ENCODE measurements at regions not wholly inside any gene's neighbourhood (a gene's known extent, or its start where the extent isn't known, plus 50 kb on each side); places are given as distances from the start of the nearest gene placed in this dataset.

GRCh38 chr5:82855893-82856550 is 221.2 kb downstream of the TMEM167A start:
- Histone ChIP-seq H3K27ac (ENCODE audit: low read depth, low read length) (no peak overlapping the region), H3K4me1 (ENCODE audit: control insufficient read depth in 2 of 2, insufficient read depth in 2 of 2, low read length in 2 of 2) (no peaks in the 10 kb centered on the region), H3K36me3 (ENCODE audit: control insufficient read depth in 2 of 3, insufficient read depth in 3 of 3, low read length in 3 of 3) (no peaks in the 10 kb centered on the region), H3K4me3 (ENCODE audit: low read length) (no peak overlapping the region), H3K9me3 (ENCODE audit: control insufficient read depth in 2 of 3, low read length in 3 of 3) (no peaks in the 10 kb centered on the region), H3K27me3 (ENCODE audit: control insufficient read depth in 2 of 2, insufficient read depth in 2 of 2, low read length in 2 of 2) (no peaks in the 10 kb centered on the region)
- intact Hi-C loops (cut with micrococcal nuclease) = no loop called here
- H3K9me3 Mint-ChIP-seq = no peaks in the 10 kb centered on the region
- ChIA-PET CTCF (no interaction called here), POLR2A (no interaction called here)
- H3K36me3 Mint-ChIP-seq = no peaks in the 10 kb centered on the region
- ATAC-seq (no peak), DNase-seq (no peak)
- H3K27me3 Mint-ChIP-seq = peaks cover 0 to 5% (median 0%) of the 10 kb centered on the region in 5 donors
- H3K4me1 Mint-ChIP-seq = no peaks in the 10 kb centered on the region
- H3K4me3 Mint-ChIP-seq = no peak overlapping the region
- H3K27ac Mint-ChIP-seq = no peak overlapping the region

DNA sequence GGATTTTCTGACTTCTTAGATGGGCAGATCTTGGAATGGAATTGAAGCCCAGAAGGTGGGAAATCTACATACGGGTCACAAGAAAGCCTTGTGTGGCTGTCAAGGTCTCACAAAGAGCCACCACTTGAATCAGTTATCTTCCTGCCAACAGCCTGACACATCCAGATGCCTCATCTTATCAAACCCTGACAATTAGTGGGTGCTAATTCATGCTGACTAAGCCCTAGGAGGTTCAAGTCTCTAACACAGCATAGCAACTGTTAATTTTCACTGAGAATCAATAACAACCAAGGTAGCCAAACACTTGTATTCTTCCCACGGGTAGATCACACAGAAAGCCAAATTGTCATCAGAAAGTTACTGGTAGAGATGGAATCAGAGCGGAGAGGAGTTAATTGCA is 222.2 kb downstream of the TMEM167A start:
- DNase-seq (no peak), ATAC-seq (no peak)
- CTCF ChIA-PET = no interaction called here
- Mint-ChIP-seq H3K27ac (no peak overlapping the region), H3K27me3 (peaks cover 0 to 5% (median 0%) of the 10 kb centered on the region in 5 donors), H3K4me3 (no peak overlapping the region), H3K4me1 (no peaks in the 10 kb centered on the region), H3K36me3 (no peaks in the 10 kb centered on the region), H3K9me3 (no peaks in the 10 kb centered on the region)
- no peak overlapping the region for H3K27ac ChIP-seq (ENCODE audit: low read depth, low read length)
- H3K27me3 ChIP-seq (ENCODE audit: control insufficient read depth in 2 of 2, insufficient read depth in 2 of 2, low read length in 2 of 2) = no peaks in the 10 kb centered on the region
- no peak overlapping the region for H3K4me3 ChIP-seq (ENCODE audit: low read length)
- H3K4me1 ChIP-seq (ENCODE audit: control insufficient read depth in 2 of 2, insufficient read depth in 2 of 2, low read length in 2 of 2) = no peaks in the 10 kb centered on the region
- no peaks in the 10 kb centered on the region for H3K9me3 ChIP-seq (ENCODE audit: control insufficient read depth in 2 of 3, low read length in 3 of 3)
- intact Hi-C loops (cut with micrococcal nuclease) = no loop called here
- no peaks in the 10 kb centered on the region for H3K36me3 ChIP-seq (ENCODE audit: control insufficient read depth in 2 of 3, insufficient read depth in 3 of 3, low read length in 3 of 3)
- POLR2A ChIA-PET = no interaction called here

DNA sequence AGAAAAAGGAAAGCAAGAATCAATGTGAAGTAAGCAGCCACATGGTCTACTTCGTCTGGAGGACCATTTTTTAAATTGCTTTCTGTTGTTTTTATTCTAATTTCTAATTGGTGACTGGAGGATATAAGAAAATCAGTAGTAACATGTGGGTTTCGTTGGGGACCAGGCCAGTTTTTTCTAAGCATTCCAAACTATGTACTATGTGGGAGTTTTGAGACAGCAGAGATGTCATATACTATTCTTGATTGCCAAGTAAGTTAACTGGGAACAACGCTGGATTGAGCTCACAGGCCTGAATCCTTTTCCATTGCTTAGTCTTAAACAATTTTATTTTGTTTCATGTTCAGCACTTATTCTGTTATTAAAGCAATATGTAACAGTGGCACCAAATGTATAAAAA is 225.7 kb downstream of the TMEM167A start:
- no peak overlapping the region for H3K4me3 ChIP-seq (ENCODE audit: low read length)
- H3K27me3 ChIP-seq (ENCODE audit: control insufficient read depth in 2 of 2, insufficient read depth in 2 of 2, low read length in 2 of 2) = no peaks in the 10 kb centered on the region
- no peaks in the 10 kb centered on the region for H3K4me1 Mint-ChIP-seq
- DNase-seq (no peak), ATAC-seq (no peak)
- POLR2A ChIA-PET = no interaction called here
- H3K27ac ChIP-seq (ENCODE audit: low read depth, low read length) = no peak overlapping the region
- intact Hi-C loops (cut with micrococcal nuclease) = no loop called here
- CTCF ChIA-PET = no interaction called here
- no peaks in the 10 kb centered on the region for H3K4me1 ChIP-seq (ENCODE audit: control insufficient read depth in 2 of 2, insufficient read depth in 2 of 2, low read length in 2 of 2)
- H3K27me3 Mint-ChIP-seq = peaks cover 0 to 5% (median 4%) of the 10 kb centered on the region in 5 donors
- H3K36me3 ChIP-seq (ENCODE audit: control insufficient read depth in 2 of 3, insufficient read depth in 3 of 3, low read length in 3 of 3) = no peaks in the 10 kb centered on the region
- no peak overlapping the region for H3K4me3 Mint-ChIP-seq
- no peaks in the 10 kb centered on the region for H3K36me3 Mint-ChIP-seq
- H3K9me3 Mint-ChIP-seq = peaks cover 0 to 4% (median 0%) of the 10 kb centered on the region in 11 donors
- no peaks in the 10 kb centered on the region for H3K9me3 ChIP-seq (ENCODE audit: control insufficient read depth in 2 of 3, low read length in 3 of 3)
- no peak overlapping the region for H3K27ac Mint-ChIP-seq

DNA sequence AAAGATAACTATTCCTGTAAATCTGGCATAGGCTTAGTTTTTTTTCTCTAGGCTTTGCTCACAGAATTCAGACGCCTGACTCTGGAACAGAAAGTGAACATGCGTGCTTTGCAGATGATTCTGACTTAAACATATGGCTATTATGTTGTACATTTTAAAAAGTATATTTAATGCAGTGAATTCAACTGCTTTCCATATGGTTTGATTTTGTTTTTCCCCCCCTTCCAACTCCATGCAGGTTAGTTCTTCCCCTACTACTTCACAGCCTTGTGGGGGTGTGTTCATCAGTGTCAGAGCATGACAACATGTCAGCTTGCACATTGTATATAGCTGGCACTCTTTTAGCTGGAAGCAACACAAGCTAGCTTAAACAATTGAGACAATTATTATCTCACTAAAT is 226.8 kb downstream of the TMEM167A start:
- ATAC-seq = no peak
- DNase-seq = no peak
- H3K4me1 ChIP-seq (ENCODE audit: control insufficient read depth in 2 of 2, insufficient read depth in 2 of 2, low read length in 2 of 2) = no peaks in the 10 kb centered on the region
- no peaks in the 10 kb centered on the region for H3K36me3 Mint-ChIP-seq
- no peak overlapping the region for H3K4me3 ChIP-seq (ENCODE audit: low read length)
- H3K4me1 Mint-ChIP-seq = no peaks in the 10 kb centered on the region
- no peaks in the 10 kb centered on the region for H3K27me3 ChIP-seq (ENCODE audit: control insufficient read depth in 2 of 2, insufficient read depth in 2 of 2, low read length in 2 of 2)
- no peak overlapping the region for H3K27ac Mint-ChIP-seq
- no peaks in the 10 kb centered on the region for H3K9me3 ChIP-seq (ENCODE audit: control insufficient read depth in 2 of 3, low read length in 3 of 3)
- H3K27me3 Mint-ChIP-seq = peaks cover 0 to 11% (median 6%) of the 10 kb centered on the region in 5 donors
- no peaks in the 10 kb centered on the region for H3K36me3 ChIP-seq (ENCODE audit: control insufficient read depth in 2 of 3, insufficient read depth in 3 of 3, low read length in 3 of 3)
- CTCF ChIA-PET = no interaction called here
- POLR2A ChIA-PET = no interaction called here
- H3K4me3 Mint-ChIP-seq = no peak overlapping the region
- intact Hi-C loops (cut with micrococcal nuclease) = no loop called here
- peaks cover 0 to 5% (median 0%) of the 10 kb centered on the region in 11 donors for H3K9me3 Mint-ChIP-seq
- H3K27ac ChIP-seq (ENCODE audit: low read depth, low read length) = no peak overlapping the region

DNA sequence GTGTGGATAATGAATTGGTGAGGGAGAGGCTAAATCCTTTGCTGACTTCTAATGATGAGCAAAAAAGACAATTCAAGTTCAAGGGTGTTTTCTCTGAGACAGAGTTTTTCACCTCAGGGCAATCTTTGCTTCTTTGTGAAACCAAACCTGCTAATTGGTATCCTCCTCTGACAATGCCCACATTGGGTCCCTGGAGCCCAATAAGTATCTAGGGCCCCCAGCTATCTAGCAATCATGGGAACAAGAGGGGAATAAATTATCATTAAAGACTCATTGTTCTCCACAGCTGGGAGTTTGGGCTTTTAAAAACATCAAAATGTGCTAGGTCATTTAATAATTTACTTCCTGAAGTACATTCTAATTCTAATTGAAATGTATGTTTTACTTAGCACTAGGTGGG is 227.3 kb downstream of the TMEM167A start:
- H3K9me3 Mint-ChIP-seq = peaks cover 0 to 9% (median 0%) of the 10 kb centered on the region in 11 donors
- Histone ChIP-seq H3K27me3 (ENCODE audit: control insufficient read depth in 2 of 2, insufficient read depth in 2 of 2, low read length in 2 of 2) (no peaks in the 10 kb centered on the region), H3K27ac (ENCODE audit: low read depth, low read length) (no peak overlapping the region), H3K36me3 (ENCODE audit: control insufficient read depth in 2 of 3, insufficient read depth in 3 of 3, low read length in 3 of 3) (no peaks in the 10 kb centered on the region), H3K4me1 (ENCODE audit: control insufficient read depth in 2 of 2, insufficient read depth in 2 of 2, low read length in 2 of 2) (no peaks in the 10 kb centered on the region), H3K9me3 (ENCODE audit: control insufficient read depth in 2 of 3, low read length in 3 of 3) (no peaks in the 10 kb centered on the region), H3K4me3 (ENCODE audit: low read length) (no peak overlapping the region)
- ChIA-PET CTCF (no interaction called here), POLR2A (no interaction called here)
- no peaks in the 10 kb centered on the region for H3K4me1 Mint-ChIP-seq
- H3K36me3 Mint-ChIP-seq = no peaks in the 10 kb centered on the region
- intact Hi-C loops (cut with micrococcal nuclease) = no loop called here
- DNase-seq = no peak
- H3K4me3 Mint-ChIP-seq = no peak overlapping the region
- ATAC-seq = no peak
- no peak overlapping the region for H3K27ac Mint-ChIP-seq
- H3K27me3 Mint-ChIP-seq = peaks cover 3 to 16% (median 10%) of the 10 kb centered on the region in 5 donors

DNA sequence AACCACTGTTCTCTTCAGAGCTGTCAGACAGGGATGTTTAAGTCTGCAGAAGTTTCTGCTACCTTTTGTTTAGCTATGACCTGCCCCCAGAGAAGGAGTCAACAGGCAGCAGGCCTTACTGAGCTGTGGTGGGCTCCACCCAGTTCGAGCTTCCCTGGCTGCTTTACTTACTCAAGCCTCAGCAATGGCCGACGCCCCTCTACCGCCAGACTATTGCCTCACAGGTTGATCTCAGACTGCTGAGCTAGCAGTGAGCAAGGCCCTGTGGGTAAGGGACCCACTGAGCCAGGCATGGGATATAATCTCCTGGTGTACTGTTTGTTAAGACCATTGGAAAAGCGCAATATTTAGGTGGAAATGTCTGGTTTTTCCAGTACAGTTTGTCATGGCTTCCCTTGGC is 229.6 kb downstream of the TMEM167A start:
- no peak overlapping the region for H3K4me3 Mint-ChIP-seq
- H3K27me3 Mint-ChIP-seq = peaks cover 3 to 18% (median 13%) of the 10 kb centered on the region in 5 donors
- Histone ChIP-seq H3K27me3 (ENCODE audit: control insufficient read depth in 2 of 2, insufficient read depth in 2 of 2, low read length in 2 of 2) (no peaks in the 10 kb centered on the region), H3K27ac (ENCODE audit: low read depth, low read length) (no peak overlapping the region), H3K9me3 (ENCODE audit: control insufficient read depth in 2 of 3, low read length in 3 of 3) (no peaks in the 10 kb centered on the region), H3K36me3 (ENCODE audit: control insufficient read depth in 2 of 3, insufficient read depth in 3 of 3, low read length in 3 of 3) (no peaks in the 10 kb centered on the region), H3K4me3 (ENCODE audit: low read length) (no peak overlapping the region), H3K4me1 (ENCODE audit: control insufficient read depth in 2 of 2, insufficient read depth in 2 of 2, low read length in 2 of 2) (no peaks in the 10 kb centered on the region)
- ATAC-seq = no peak
- DNase-seq = no peak
- no peaks in the 10 kb centered on the region for H3K4me1 Mint-ChIP-seq
- ChIA-PET CTCF (no interaction called here), POLR2A (no interaction called here)
- intact Hi-C loops (cut with micrococcal nuclease) = no loop called here
- H3K27ac Mint-ChIP-seq = no peak overlapping the region
- H3K36me3 Mint-ChIP-seq = no peaks in the 10 kb centered on the region
- peaks cover 0 to 12% (median 0%) of the 10 kb centered on the region in 11 donors for H3K9me3 Mint-ChIP-seq

GRCh38 chr5:82839881-82840280 is 237.3 kb downstream of the TMEM167A start:
- Mint-ChIP-seq H3K9me3 (peaks cover 3 to 21% (median 10%) of the 10 kb centered on the region in 11 donors), H3K4me1 (no peaks in the 10 kb centered on the region), H3K4me3 (no peak overlapping the region), H3K36me3 (peaks cover 0 to 4% (median 0%) of the 10 kb centered on the region in 5 donors), H3K27me3 (peaks cover 0 to 6% (median 2%) of the 10 kb centered on the region in 5 donors), H3K27ac (no peak overlapping the region)
- no peak for ATAC-seq
- Histone ChIP-seq H3K4me3 (ENCODE audit: low read length) (no peak overlapping the region), H3K36me3 (ENCODE audit: control insufficient read depth in 2 of 3, insufficient read depth in 3 of 3, low read length in 3 of 3) (no peaks in the 10 kb centered on the region), H3K4me1 (ENCODE audit: control insufficient read depth in 2 of 2, insufficient read depth in 2 of 2, low read length in 2 of 2) (no peaks in the 10 kb centered on the region), H3K27me3 (ENCODE audit: control insufficient read depth in 2 of 2, insufficient read depth in 2 of 2, low read length in 2 of 2) (no peaks in the 10 kb centered on the region), H3K9me3 (ENCODE audit: control insufficient read depth in 2 of 3, low read length in 3 of 3) (peaks cover 0 to 7% (median 0%) of the 10 kb centered on the region in 3 experiments), H3K27ac (ENCODE audit: low read depth, low read length) (no peak overlapping the region)
- intact Hi-C loops (cut with micrococcal nuclease) = no loop called here
- POLR2A ChIA-PET = no interaction called here
- CTCF ChIA-PET = no interaction called here
- no peak for DNase-seq
